Mammary epithelial cell (primary cell): ENCODE measurements at regions not wholly inside any gene's neighbourhood (a gene's known extent, or its start where the extent isn't known, plus 50 kb on each side); places are given as distances from the start of the nearest gene placed in this dataset.

Experiments used
- EZH2 ChIP-seq: IDR thresholded peaks from 2 replicates; pipeline ENCODE4 v1.6.1; 2012; ENCODE audit warnings: low read length, inconsistent platforms, borderline replicate concordance
- TF ChIP-seq, protein P1 (sequence below), 2 donors: IDR thresholded peaks in 1 of 2; conservative IDR thresholded peaks in 1 of 2; 2 replicates each; pipeline ENCODE4 v1.5.1; 2011 to 2012; ENCODE audit warnings: inconsistent platforms in 2 of 2, low read length in 2 of 2, mild to moderate bottlenecking in 2 of 2, control low read depth in 1 of 2, low read depth in 1 of 2; ENCODE audit not compliant: insufficient read depth in 1 of 2; ENCODE audit errors: extremely low read depth in 1 of 2

DNA sequence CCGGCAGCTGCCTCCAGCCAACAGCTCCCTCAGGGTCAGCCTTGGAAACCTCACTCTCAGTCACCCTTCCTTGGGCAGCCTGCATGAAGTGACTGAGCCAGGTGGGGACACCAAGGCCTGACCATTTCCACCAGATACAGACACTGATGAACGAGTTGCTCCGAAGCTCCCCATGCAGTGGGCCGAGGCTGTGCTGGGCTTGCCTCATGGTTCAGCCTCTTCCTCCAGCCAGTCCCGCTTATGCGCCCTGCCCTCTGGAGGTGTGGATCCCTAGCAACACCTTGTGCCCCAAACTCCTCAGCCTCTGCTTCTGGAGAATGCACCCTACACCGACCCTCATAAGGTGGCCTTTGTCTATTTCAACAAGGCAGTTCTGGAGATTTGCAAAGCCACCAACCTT, 236.0 kb downstream of the RRAGC start:
- TF ChIP-seq, protein P1, sequence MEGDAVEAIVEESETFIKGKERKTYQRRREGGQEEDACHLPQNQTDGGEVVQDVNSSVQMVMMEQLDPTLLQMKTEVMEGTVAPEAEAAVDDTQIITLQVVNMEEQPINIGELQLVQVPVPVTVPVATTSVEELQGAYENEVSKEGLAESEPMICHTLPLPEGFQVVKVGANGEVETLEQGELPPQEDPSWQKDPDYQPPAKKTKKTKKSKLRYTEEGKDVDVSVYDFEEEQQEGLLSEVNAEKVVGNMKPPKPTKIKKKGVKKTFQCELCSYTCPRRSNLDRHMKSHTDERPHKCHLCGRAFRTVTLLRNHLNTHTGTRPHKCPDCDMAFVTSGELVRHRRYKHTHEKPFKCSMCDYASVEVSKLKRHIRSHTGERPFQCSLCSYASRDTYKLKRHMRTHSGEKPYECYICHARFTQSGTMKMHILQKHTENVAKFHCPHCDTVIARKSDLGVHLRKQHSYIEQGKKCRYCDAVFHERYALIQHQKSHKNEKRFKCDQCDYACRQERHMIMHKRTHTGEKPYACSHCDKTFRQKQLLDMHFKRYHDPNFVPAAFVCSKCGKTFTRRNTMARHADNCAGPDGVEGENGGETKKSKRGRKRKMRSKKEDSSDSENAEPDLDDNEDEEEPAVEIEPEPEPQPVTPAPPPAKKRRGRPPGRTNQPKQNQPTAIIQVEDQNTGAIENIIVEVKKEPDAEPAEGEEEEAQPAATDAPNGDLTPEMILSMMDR (conservative IDR thresholded peaks at IDR 0.05 in 1 of 2, IDR thresholded peaks at IDR 0.05 in 1 of 2; ENCODE audit: extremely low read depth in 1 of 2, insufficient read depth in 1 of 2, low read depth in 1 of 2, low read length in 2 of 2), result no peak
- TF ChIP-seq EZH2, result no peak
